ENCODE measurements at regions not wholly inside any gene's neighbourhood (a gene's known extent, or its start where the extent isn't known, plus 50 kb on each side); places are given as distances from the start of the nearest gene placed in this dataset.

- CTCF ChIA-PET = interaction anchor here (12.6 kb wide), 1 partner anchor 10 kb away, joined by 148 read pairs; no protein-coding TSS in a partner anchor
- POLR2A ChIA-PET = no interaction called here
- H3K9me3 ChIP-seq (ENCODE audit: control extremely low read depth in 1 of 3, control insufficient read depth in 2 of 3, insufficient read depth in 1 of 3, low read length in 2 of 3) = no peaks in the 10 kb centered on the region
- intact Hi-C loops (cut with micrococcal nuclease) = no loop called here
- no peaks in the 10 kb centered on the region for H3K79me2 ChIP-seq (ENCODE audit: control insufficient read depth, insufficient read depth, low read length)
- ATAC-seq (ENCODE audit: low read depth) (no peak), DNase-seq (no peak)
- 86% methylated on average over 2 of the region's 2 CpGs for WGBS (ENCODE audit: insufficient coverage)
- Mint-ChIP-seq H3K9me3 (ENCODE audit: insufficient read depth) (no peaks in the 10 kb centered on the region), H3K4me3 (no peak overlapping the region), H3K4me1 (peaks cover 7% of the 10 kb centered on the region), H3K27me3 (peaks cover 4% of the 10 kb centered on the region), H3K27ac (no peak overlapping the region)
- H2AFZ ChIP-seq (ENCODE audit: insufficient read depth, low read depth, low read length, poor library complexity, severe bottlenecking) = no peak overlapping the region
- no peak for TF ChIP-seq CTCF (IDR thresholded peaks at IDR 0.05)
- no peak for TF ChIP-seq EZH2 (IDR thresholded peaks at IDR 0.05; ENCODE audit: borderline replicate concordance, insufficient read depth, low read depth, low read length, poor library complexity, severe bottlenecking)
- H3K4me3 ChIP-seq (ENCODE audit: control extremely low read depth in 1 of 5, extremely low read depth in 1 of 5, insufficient read depth in 1 of 5, low read depth in 2 of 5, low read length in 4 of 5) = no peak overlapping the region
- H3K4me1 ChIP-seq (ENCODE audit: control insufficient read depth in 2 of 2, insufficient read depth in 2 of 2, low read length in 2 of 2) = peaks cover 4% of the 10 kb centered on the region in 2 donors
- H3K4me2 ChIP-seq (replicated peaks; ENCODE audit: low read depth, low read length, poor library complexity, severe bottlenecking) = no peak overlapping the region
- no peaks in the 10 kb centered on the region for H3K36me3 ChIP-seq (replicated peaks in 1 of 2; ENCODE audit: control extremely low read depth in 1 of 2, control insufficient read depth in 1 of 2, extremely low read depth in 1 of 2, insufficient read depth in 2 of 2, low read length in 1 of 2)
- H3K27me3 ChIP-seq (replicated peaks in 1 of 4; ENCODE audit: control extremely low read depth in 1 of 4, control insufficient read depth in 3 of 4, insufficient read depth in 4 of 4, low read length in 3 of 4) = peaks cover 0 to 6% (median 0%) of the 10 kb centered on the region in 4 experiments
- H3K9ac ChIP-seq (ENCODE audit: low read length) = no peak overlapping the region
- no peaks in the 10 kb centered on the region for H4K20me1 ChIP-seq (ENCODE audit: control insufficient read depth, insufficient read depth, low read length, poor library complexity, severe bottlenecking)
- H3K27ac ChIP-seq (ENCODE audit: low read length in 2 of 2) = no peak overlapping the region
Observed at GRCh38 chr1:204797401-204797800, 73.3 kb upstream of the NFASC start.

GRCh38 chr1:204799630-204800029, 71.0 kb upstream of the NFASC start:
- H2AFZ ChIP-seq (ENCODE audit: insufficient read depth, low read depth, low read length, poor library complexity, severe bottlenecking) = no peak overlapping the region
- TF ChIP-seq EZH2 (IDR thresholded peaks at IDR 0.05; ENCODE audit: borderline replicate concordance, insufficient read depth, low read depth, low read length, poor library complexity, severe bottlenecking) = no peak
- no peak for TF ChIP-seq CTCF (IDR thresholded peaks at IDR 0.05)
- no peak overlapping the region for H3K4me3 ChIP-seq (ENCODE audit: control extremely low read depth in 1 of 5, extremely low read depth in 1 of 5, insufficient read depth in 1 of 5, low read depth in 2 of 5, low read length in 4 of 5)
- Mint-ChIP-seq H3K4me1 (peaks cover 20% of the 10 kb centered on the region), H3K27ac (no peak overlapping the region), H3K27me3 (peaks cover 4% of the 10 kb centered on the region), H3K4me3 (no peak overlapping the region), H3K9me3 (ENCODE audit: insufficient read depth) (no peaks in the 10 kb centered on the region)
- H4K20me1 ChIP-seq (ENCODE audit: control insufficient read depth, insufficient read depth, low read length, poor library complexity, severe bottlenecking) = no peaks in the 10 kb centered on the region
- H3K79me2 ChIP-seq (ENCODE audit: control insufficient read depth, insufficient read depth, low read length) = no peaks in the 10 kb centered on the region
- WGBS (ENCODE audit: insufficient coverage) = 48% methylated on average over 2 of the region's 2 CpGs
- no peak for ATAC-seq (ENCODE audit: low read depth)
- no peaks in the 10 kb centered on the region for H3K36me3 ChIP-seq (replicated peaks in 1 of 2; ENCODE audit: control extremely low read depth in 1 of 2, control insufficient read depth in 1 of 2, extremely low read depth in 1 of 2, insufficient read depth in 2 of 2, low read length in 1 of 2)
- CTCF ChIA-PET = interaction anchor here (0.7 kb wide), 1 partner anchor 7 kb away, joined by 3 read pairs; no protein-coding TSS in a partner anchor
- no peak overlapping the region for H3K9ac ChIP-seq (ENCODE audit: low read length)
- H3K4me2 ChIP-seq (replicated peaks; ENCODE audit: low read depth, low read length, poor library complexity, severe bottlenecking) = no peak overlapping the region
- H3K9me3 ChIP-seq (ENCODE audit: control extremely low read depth in 1 of 3, control insufficient read depth in 2 of 3, insufficient read depth in 1 of 3, low read length in 2 of 3) = no peaks in the 10 kb centered on the region
- peaks cover 16% of the 10 kb centered on the region in 2 donors for H3K4me1 ChIP-seq (ENCODE audit: control insufficient read depth in 2 of 2, insufficient read depth in 2 of 2, low read length in 2 of 2)
- intact Hi-C loops (cut with micrococcal nuclease) = no loop called here
- peaks cover 0 to 6% (median 0%) of the 10 kb centered on the region in 4 experiments for H3K27me3 ChIP-seq (replicated peaks in 1 of 4; ENCODE audit: control extremely low read depth in 1 of 4, control insufficient read depth in 3 of 4, insufficient read depth in 4 of 4, low read length in 3 of 4)
- DNase-seq = no peak
- POLR2A ChIA-PET = no interaction called here
- H3K27ac ChIP-seq (ENCODE audit: low read length in 2 of 2) = no peak overlapping the region

Measured in B cell (primary cell).